Panc1 (cell line): ENCODE measurements at regions not wholly inside any gene's neighbourhood (a gene's known extent, or its start where the extent isn't known, plus 50 kb on each side); places are given as distances from the start of the nearest gene placed in this dataset.

Experiments used
- ATAC-seq: fragments of 200-7000 bp; cut with Tn5 transposase; 2 replicates; pipeline ENCODE4 v1.9.1; 2020; ENCODE audit warnings: mild to moderate bottlenecking, moderate library complexity
- BruUV-seq: library from RNA; stranded (reverse); fragments of 400-500 nt; replicated peaks from 2 replicates; lab custom pipeline; 2021; lab: Mats Ljungman, UMichigan
- CTCF ChIA-PET: fragments of 300-600 bp; sonication (Branson Sonifier 250); formaldehyde crosslinking; loops from one replicate; lab custom pipeline; 2022; ENCODE audit warnings: antibody characterized with exemption; lab: Charles Lee
- POLR2A ChIA-PET: fragments of 300-600 bp; sonication (Branson Sonifier 250); formaldehyde crosslinking; loops from one replicate; lab custom pipeline; 2022; ENCODE audit warnings: antibody characterized with exemption; lab: Charles Lee
- DNase-seq: peaks from one replicate; pipeline ENCODE4 v3.0.0-alpha.2; 2010; ENCODE audit warnings: low read depth, low spot score
- H3K27ac ChIP-seq: 2 replicates; pipeline ENCODE4 v1.5.1; 2011; ENCODE audit warnings: mild to moderate bottlenecking, low read length, inconsistent platforms
- H3K27me3 ChIP-seq: fragments of 200-500 bp; sonication (Bioruptor generic); 2 replicates; pipeline ENCODE4 v1.6.0; 2014; ENCODE audit warnings: low read length, inconsistent platforms; ENCODE audit not compliant: control insufficient read depth, insufficient read depth
- H3K36me3 ChIP-seq: fragments of 200-500 bp; sonication (Bioruptor generic); 2 replicates; pipeline ENCODE4 v1.5.1; 2014; ENCODE audit warnings: inconsistent platforms, mild to moderate bottlenecking, low read length, moderate library complexity; ENCODE audit not compliant: control insufficient read depth, insufficient read depth
- H3K4me1 ChIP-seq: 2 replicates; pipeline ENCODE4 v1.5.1; 2011; ENCODE audit warnings: inconsistent platforms, mild to moderate bottlenecking, low read length, moderate library complexity; ENCODE audit not compliant: control insufficient read depth, insufficient read depth
- H3K4me3 ChIP-seq, 2 experiments: 2 replicates each; pipeline ENCODE4 v1.5.1; 2011 to 2012; ENCODE audit warnings: low read depth in 2 of 2, low read length in 2 of 2, mild to moderate bottlenecking in 2 of 2, inconsistent platforms in 1 of 2, moderate library complexity in 1 of 2
- H3K9me3 ChIP-seq: fragments of 200-500 bp; sonication (Bioruptor generic); 2 replicates; pipeline ENCODE4 v1.5.1; 2014; ENCODE audit warnings: low read depth, mild to moderate bottlenecking, inconsistent platforms, low read length, moderate library complexity; ENCODE audit not compliant: control insufficient read depth, insufficient read depth
- CTCF ChIP-seq: fragments of 450-650 bp; IDR thresholded peaks from 2 replicates; pipeline ENCODE4 v1.5.1; 2017; ENCODE audit warnings: mild to moderate bottlenecking
- POLR2AphosphoS5 ChIP-seq: IDR thresholded peaks from 2 replicates; pipeline ENCODE4 v1.6.1; 2012; ENCODE audit warnings: mild to moderate bottlenecking, low read depth, low read length, moderate library complexity
- REST ChIP-seq, 2 experiments: IDR thresholded peaks; 2 replicates each; pipeline ENCODE4 v1.6.1; 2011 to 2012; ENCODE audit warnings: low read depth in 2 of 2, control low read depth in 1 of 2, low read length in 1 of 2, mild to moderate bottlenecking in 1 of 2, moderate library complexity in 1 of 2; ENCODE audit not compliant: insufficient read depth in 1 of 2
- SIN3A ChIP-seq: IDR thresholded peaks from 2 replicates; pipeline ENCODE4 v1.6.1; 2012; ENCODE audit warnings: low read depth, mild to moderate bottlenecking, low read length, moderate library complexity, borderline replicate concordance; ENCODE audit not compliant: insufficient read depth
- TCF7L2 ChIP-seq: IDR thresholded peaks from 2 replicates; pipeline ENCODE4 v1.6.1; 2011; ENCODE audit warnings: mild to moderate bottlenecking, low read depth, low read length, inconsistent platforms
- in situ Hi-C: cut with HindIII; loops from 2 replicates; pipeline ENCODE4 v1.10.0; 2016; ENCODE audit warnings: low sequenced_read_pairs, low pct_unique_long_range_greater_than_20kb
- intact Hi-C: fragments of 100-400 bp; cut with micrococcal nuclease; formaldehyde crosslinking; loops from one replicate; pipeline ENCODE4 v1.10.0; 2022; ENCODE audit not compliant: unreplicated experiment

DNA sequence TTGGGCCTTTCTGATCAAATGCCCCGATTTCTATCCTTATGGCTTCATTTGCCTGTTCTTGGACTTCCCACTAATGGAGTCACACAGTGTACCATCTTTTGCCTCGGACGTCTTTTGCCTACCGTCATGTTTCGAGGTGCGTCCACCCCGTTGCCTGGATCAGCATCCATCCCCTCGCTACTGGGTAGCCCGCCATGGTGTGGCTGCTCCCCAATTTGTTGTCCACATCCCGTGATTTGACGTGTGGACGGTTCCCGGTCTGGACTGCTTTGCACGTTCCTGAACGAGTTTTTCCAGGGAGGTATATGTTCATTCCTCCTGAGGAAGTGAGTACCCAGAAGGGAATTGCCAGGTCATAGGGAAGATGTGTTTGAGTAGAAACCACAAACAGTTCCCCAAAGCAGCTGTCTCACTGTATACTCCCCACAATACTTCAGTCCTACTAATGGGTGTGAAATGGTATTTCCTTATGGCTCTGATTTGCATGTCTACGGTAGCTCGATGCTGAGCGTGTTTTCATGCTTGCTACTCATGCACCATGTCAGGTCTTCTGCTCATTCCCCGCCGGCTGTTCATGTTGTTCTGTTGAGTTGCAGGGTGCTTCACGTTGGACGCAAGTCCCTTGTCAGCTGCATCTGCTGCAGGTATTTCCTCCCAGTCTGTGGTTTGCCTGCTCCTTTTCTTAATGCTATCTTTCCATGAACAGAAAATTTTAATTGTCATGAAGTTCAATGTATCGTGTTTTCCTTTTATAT is 86.8 kb upstream of the AFDN start:
- in situ Hi-C loops = no loop called here
- no peaks in the 10 kb centered on the region for H3K9me3 ChIP-seq
- no peak overlapping the region for H3K4me3 ChIP-seq
- no peaks in the 10 kb centered on the region for H3K36me3 ChIP-seq
- CTCF ChIA-PET = no interaction called here
- TF ChIP-seq POLR2AphosphoS5 (no peak), TCF7L2 (no peak), SIN3A (no peak), REST (IDR thresholded peaks at IDR 0.05; ENCODE audit: insufficient read depth in 1 of 2, low read depth in 2 of 2, low read length in 1 of 2) (no peak), CTCF (no peak)
- no TSS peak for BruUV-seq
- POLR2A ChIA-PET = interaction anchor here (0.5 kb wide), 1 partner anchor 531 kb away, joined by 3 read pairs; no protein-coding TSS in a partner anchor
- intact Hi-C loops = no loop called here
- H3K27me3 ChIP-seq = 0 out of 2 replicates have a peak, but pooled peaks cover 2% of the 10 kb centered on the region
- no peak for DNase-seq
- no peak overlapping the region for H3K27ac ChIP-seq
- ATAC-seq = no peak
- peaks cover 4% of the 10 kb centered on the region; the same call in 1 of the 2 replicates for H3K4me1 ChIP-seq

DNA sequence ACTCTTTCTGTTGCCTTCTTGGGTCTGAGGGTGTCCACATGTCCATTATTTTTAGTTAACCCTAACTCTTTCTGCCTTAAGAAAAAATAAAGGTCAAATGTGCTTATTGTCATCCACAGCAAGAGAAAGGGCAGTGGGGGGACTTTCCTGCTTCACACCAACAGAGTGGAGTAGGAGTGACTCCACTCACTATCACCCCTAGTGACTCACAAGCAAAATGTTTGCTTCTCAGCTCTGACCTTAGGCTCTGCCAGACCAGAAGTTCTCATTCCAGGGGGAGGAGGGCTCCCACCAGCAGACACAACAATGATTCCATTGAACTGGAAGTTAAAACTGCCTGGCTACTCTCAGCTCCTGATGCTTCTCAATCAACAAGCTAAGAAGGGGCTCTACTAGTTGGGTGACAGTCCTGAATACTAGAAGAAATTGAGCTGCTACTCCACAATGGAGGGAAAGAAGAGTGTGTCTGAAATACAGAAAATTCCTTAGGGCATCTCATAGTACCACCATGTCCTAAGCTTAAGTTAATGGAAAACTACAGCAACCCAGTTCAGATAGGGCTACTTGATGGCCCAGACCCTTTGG is 83.9 kb upstream of the AFDN start:
- intact Hi-C loops = no loop called here
- POLR2A ChIA-PET = interaction anchor here (0.6 kb wide), 1 partner anchor 1503 kb away, joined by 3 read pairs; no protein-coding TSS in a partner anchor

More for the DNA sequence above, 83.9 kb upstream of the AFDN start:
- no peaks in the 10 kb centered on the region for H3K36me3 ChIP-seq
- CTCF ChIA-PET = interaction anchor here (0.6 kb wide), 1 partner anchor 330 kb away, joined by 4 read pairs; no protein-coding TSS in a partner anchor
- peak; percentile 78 for ATAC-seq
- H3K27me3 ChIP-seq = 0 out of 2 replicates have a peak, but pooled peaks cover 2% of the 10 kb centered on the region
- no peak for DNase-seq
- in situ Hi-C loops = no loop called here
- H3K4me1 ChIP-seq = no peaks in the 10 kb centered on the region
- H3K27ac ChIP-seq = no peak overlapping the region
- H3K9me3 ChIP-seq = no peaks in the 10 kb centered on the region
- H3K4me3 ChIP-seq = no peak overlapping the region
- no TSS peak for BruUV-seq
- TF ChIP-seq TCF7L2 (no peak), REST (IDR thresholded peaks at IDR 0.05; ENCODE audit: insufficient read depth in 1 of 2, low read depth in 2 of 2, low read length in 1 of 2) (no peak), SIN3A (no peak), POLR2AphosphoS5 (no peak), CTCF (no peak)
